Retinal pigment epithelial cell (primary cell): ENCODE measurements at regions not wholly inside any gene's neighbourhood (a gene's known extent, or its start where the extent isn't known, plus 50 kb on each side); places are given as distances from the start of the nearest gene placed in this dataset.

Experiments
- DNase-seq: peaks from one replicate; pipeline ENCODE4 v3.0.0-alpha.2; 2010; ENCODE audit warnings: low read depth
- H3K4me3 ChIP-seq: 2 replicates; pipeline ENCODE4 v1.5.1; 2011; ENCODE audit warnings: mild to moderate bottlenecking, low read length, control low read depth, moderate library complexity
- TF ChIP-seq, protein P1 (sequence below): conservative IDR thresholded peaks from 2 replicates; pipeline ENCODE4 v1.5.1; 2011; ENCODE audit warnings: low read depth, low read length, control low read depth, inconsistent platforms

DNA sequence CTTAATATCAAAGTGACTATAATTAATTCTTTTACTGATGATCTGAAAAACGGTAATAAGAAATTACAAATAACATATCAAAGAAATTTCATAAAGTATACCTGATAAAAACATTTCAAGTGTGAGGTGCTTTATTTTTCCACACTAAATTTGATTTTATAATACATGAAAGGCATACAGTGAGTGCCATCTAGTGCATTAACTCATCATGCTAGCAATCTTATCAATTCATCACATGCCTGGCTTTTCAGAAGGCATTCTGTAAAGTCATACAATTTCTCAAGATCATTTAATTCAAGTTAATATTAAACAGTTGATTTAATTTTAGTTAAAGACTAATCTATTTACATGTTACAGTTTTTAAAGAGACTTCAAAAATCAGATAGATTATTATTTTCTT is 1020.9 kb downstream of the GATA3 start:
- no peak overlapping the region for H3K4me3 ChIP-seq
- TF ChIP-seq, protein P1, sequence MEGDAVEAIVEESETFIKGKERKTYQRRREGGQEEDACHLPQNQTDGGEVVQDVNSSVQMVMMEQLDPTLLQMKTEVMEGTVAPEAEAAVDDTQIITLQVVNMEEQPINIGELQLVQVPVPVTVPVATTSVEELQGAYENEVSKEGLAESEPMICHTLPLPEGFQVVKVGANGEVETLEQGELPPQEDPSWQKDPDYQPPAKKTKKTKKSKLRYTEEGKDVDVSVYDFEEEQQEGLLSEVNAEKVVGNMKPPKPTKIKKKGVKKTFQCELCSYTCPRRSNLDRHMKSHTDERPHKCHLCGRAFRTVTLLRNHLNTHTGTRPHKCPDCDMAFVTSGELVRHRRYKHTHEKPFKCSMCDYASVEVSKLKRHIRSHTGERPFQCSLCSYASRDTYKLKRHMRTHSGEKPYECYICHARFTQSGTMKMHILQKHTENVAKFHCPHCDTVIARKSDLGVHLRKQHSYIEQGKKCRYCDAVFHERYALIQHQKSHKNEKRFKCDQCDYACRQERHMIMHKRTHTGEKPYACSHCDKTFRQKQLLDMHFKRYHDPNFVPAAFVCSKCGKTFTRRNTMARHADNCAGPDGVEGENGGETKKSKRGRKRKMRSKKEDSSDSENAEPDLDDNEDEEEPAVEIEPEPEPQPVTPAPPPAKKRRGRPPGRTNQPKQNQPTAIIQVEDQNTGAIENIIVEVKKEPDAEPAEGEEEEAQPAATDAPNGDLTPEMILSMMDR = no peak
- DNase-seq = no peak

DNA sequence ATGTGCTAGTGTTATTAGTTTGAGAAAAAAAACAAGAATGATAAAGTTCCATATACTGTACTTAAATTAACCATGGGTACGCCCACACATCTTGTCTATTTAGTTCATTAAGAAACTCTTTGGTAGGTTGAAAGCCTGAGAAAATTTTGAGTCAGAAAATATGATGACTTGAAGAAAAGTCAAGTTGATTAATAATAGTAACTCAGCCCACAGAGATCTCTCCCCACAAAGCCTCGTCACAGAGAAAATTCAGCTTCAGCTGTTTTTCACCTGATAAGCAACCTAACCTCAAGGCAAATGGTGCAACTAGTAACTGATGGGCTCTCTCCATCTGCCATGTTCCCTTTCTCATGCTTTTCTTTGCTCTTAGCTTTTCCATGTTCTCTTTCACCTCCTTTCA is 1021.6 kb downstream of the GATA3 start:
- DNase-seq = no peak
- TF ChIP-seq, protein P1 = no peak
- no peak overlapping the region for H3K4me3 ChIP-seq

DNA sequence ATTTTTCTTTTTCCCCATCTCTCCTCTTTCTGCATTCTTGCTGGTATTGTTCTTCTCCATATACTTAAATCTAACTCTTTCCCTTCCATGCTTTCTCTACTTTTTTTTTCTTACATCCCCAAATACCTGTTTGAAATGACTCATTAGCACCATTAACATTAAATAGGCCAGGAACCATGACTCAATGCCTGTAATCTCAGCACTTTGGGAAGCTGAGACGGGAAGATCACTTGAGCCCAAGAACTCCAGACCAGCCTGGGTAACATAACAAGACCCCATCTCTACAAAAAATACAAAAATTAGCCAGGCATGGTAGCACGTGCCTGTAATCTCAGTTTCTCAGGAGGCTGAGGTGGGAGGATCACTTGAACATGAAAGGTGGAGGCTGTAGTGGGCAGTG is 1026.8 kb downstream of the GATA3 start:
- TF ChIP-seq, protein P1 = no peak
- no peak for DNase-seq
- no peak overlapping the region for H3K4me3 ChIP-seq

DNA sequence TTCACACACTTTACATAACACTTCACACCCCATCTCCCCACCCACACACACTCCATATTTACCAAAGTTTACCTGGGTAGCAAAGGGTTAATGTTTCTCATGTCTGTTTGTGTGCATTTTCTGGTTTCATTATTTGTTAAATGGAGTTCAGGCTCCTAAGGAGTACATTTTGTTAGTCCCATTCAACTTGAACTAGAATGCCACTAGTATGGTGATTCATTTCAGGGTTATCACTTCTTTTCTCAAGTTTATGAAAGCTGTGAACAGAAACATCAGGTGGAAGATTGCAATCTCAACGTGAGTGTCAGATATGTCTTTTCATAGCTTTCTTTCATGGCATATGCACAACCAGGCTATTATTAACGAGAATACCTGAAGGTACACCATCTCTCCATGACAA is 1027.5 kb downstream of the GATA3 start:
- no peak overlapping the region for H3K4me3 ChIP-seq
- TF ChIP-seq, protein P1 = no peak
- DNase-seq = no peak

DNA sequence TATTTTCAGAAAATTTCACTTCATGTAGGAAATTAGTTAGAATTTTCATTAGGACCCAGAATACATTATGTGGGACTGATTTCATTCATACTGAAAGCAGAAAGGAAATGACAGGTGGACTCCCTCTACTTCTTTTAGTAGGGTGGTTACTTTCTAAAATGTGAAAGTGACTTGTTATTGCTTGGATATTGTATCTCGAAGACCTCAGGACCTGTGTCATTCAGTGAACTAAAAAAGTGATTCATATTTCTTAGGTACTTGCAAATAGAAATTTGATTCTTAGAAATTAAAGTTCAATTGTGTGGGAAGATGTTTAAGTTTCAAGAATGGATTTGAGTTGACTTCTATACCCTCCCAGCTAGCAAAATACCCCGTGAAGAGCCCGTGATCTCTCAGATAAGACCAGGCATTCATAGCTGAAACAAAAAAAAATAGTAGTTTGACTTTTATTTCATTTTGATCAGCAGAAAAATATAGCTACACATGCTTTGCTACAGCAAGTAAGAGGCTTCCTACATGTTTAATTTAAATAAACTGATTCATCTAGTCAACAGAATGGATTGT is 1037.1 kb downstream of the GATA3 start:
- no peak overlapping the region for H3K4me3 ChIP-seq
- TF ChIP-seq, protein P1 = no peak
- no peak for DNase-seq

DNA sequence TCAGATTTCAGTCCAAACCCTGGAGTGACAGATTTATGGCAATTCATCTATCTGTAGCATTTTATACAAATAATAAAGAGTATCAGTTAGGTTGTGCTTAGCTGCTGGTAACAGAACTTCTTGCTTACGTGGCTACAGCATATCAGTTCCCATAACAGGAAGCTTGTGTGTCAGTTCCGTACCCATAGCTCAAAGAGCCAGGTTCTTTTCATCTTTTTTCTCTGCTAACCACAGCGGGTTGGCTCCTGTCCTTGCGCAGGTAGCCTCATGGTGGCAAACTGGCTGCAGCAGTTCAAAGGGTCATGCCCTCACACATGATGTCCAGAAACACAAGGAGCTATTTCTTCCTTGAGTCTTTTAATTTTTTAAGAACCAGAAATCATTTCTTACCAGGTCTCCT is 1041.8 kb downstream of the GATA3 start:
- TF ChIP-seq, protein P1 = no peak
- no peak overlapping the region for H3K4me3 ChIP-seq
- no peak for DNase-seq

DNA sequence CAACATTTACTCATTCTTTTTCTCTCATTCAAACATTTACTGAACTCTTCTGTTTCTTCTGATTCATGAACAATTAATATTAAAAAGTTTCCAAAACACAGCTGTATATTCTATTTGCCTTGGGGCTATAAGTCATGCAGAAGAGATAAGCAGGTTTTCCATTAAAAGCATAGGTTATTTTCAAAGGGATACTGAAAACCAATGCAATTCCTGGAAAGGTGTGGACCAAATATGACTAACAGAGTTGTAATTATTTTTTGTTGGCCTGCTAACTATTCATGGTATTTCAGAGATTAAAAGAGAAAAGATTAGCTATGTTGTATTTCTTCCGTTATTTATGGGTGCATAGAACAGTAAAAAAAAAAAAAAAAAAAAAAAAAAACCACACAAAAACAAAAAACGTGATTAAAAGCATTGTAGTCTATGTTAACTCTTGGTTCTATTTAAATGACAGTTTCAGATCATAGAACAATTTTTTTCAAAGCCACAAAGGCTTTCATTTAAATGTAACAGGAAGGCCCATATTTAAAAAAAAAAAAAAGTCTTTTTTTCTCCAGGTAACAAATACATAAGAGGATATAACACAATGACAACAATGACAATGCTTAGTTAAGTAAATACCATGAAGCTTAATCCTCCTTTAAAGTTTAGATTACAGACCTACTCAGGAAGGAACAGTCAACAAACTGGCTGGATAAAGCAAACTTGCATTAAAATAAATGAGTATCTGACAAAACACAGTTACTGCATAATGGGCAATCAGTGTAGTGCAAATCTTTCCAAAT is 1042.9 kb downstream of the GATA3 start:
- TF ChIP-seq, protein P1 = no peak
- DNase-seq = no peak
- H3K4me3 ChIP-seq = no peak overlapping the region
